ENCODE measurements at regions not wholly inside any gene's neighbourhood (a gene's known extent, or its start where the extent isn't known, plus 50 kb on each side); places are given as distances from the start of the nearest gene placed in this dataset.
"Not testable (repeated sequence)": the region's sequence is repeated elsewhere in the genome, so short reads cannot be mapped to it uniquely, and the experiment has no call there.

- Histone ChIP-seq H3K4me1 (ENCODE audit: low read depth, poor library complexity, severe bottlenecking) (no peaks in the 10 kb centered on the region), H3K27ac (no peak overlapping the region), H3K79me2 (ENCODE audit: insufficient read depth, low read depth) (no peaks in the 10 kb centered on the region), H3K4me2 (no peak overlapping the region), H3K36me3 (ENCODE audit: insufficient read depth) (no peaks in the 10 kb centered on the region), H3K27me3 (ENCODE audit: insufficient read depth, low read depth) (no peaks in the 10 kb centered on the region), H3K4me3 (IDR thresholded peaks at IDR 0.05; ENCODE audit: insufficient read depth, low read depth, low read length) (no peak overlapping the region), H3K9ac (no peak overlapping the region), H4K20me1 (ENCODE audit: insufficient read depth) (no peaks in the 10 kb centered on the region), H2AFZ (ENCODE audit: low read depth) (no peak overlapping the region)
- TF ChIP-seq, protein P1, sequence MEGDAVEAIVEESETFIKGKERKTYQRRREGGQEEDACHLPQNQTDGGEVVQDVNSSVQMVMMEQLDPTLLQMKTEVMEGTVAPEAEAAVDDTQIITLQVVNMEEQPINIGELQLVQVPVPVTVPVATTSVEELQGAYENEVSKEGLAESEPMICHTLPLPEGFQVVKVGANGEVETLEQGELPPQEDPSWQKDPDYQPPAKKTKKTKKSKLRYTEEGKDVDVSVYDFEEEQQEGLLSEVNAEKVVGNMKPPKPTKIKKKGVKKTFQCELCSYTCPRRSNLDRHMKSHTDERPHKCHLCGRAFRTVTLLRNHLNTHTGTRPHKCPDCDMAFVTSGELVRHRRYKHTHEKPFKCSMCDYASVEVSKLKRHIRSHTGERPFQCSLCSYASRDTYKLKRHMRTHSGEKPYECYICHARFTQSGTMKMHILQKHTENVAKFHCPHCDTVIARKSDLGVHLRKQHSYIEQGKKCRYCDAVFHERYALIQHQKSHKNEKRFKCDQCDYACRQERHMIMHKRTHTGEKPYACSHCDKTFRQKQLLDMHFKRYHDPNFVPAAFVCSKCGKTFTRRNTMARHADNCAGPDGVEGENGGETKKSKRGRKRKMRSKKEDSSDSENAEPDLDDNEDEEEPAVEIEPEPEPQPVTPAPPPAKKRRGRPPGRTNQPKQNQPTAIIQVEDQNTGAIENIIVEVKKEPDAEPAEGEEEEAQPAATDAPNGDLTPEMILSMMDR (conservative IDR thresholded peaks at IDR 0.05; ENCODE audit: low read depth, low read length) = no peak
Observed at GRCh38 chr1:173257805-173258204, 50.7 kb upstream of the TNFSF4 start.

DNA sequence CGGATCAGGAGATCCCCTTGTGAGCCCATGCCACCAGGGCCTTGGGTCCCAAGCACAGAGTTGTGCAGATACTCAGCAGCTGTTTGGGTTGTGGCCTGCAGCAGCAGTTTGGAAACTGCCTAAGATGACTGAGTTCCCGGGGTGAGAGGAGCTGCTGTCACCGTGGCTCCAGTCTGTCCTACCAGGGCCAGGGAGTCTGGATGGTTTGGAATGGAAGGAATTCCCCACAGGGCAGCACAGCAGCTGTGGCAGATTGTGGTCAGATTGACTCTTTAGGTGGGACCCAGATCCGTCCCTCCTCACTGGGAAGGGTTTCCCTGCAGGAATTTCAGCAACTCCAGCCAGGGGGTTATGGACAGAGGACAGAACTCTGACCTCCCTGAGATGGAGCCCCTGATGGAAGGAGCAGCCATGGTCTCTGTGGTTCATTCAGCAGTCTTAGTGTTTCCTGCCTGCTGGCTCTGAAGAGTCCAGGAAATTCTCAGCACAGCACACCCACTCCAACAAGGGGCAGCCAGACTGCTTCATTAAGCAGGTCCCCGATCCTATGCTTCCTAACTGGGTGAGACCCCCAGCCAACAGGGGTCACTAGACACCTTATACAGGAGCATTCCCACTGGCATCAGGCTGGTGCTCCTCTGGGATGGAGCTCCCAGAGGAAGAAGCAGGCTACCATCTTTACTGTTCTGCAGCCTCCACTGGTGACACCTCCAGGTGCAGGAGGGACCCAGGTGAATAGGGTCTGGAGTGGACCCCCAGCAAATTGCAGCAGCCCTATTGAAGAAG, 51.5 kb upstream of the TNFSF4 start:
- no peak overlapping the region for H3K9ac ChIP-seq
- no peaks in the 10 kb centered on the region for H3K4me1 ChIP-seq (ENCODE audit: low read depth, poor library complexity, severe bottlenecking)
- no peaks in the 10 kb centered on the region for H3K36me3 ChIP-seq (ENCODE audit: insufficient read depth)
- TF ChIP-seq, protein P1 (conservative IDR thresholded peaks at IDR 0.05; ENCODE audit: low read depth, low read length) = no peak
- no peaks in the 10 kb centered on the region for H3K27me3 ChIP-seq (ENCODE audit: insufficient read depth, low read depth)
- H3K27ac ChIP-seq = no peak overlapping the region
- no peak overlapping the region for H2AFZ ChIP-seq (ENCODE audit: low read depth)
- H3K4me3 ChIP-seq (IDR thresholded peaks at IDR 0.05; ENCODE audit: insufficient read depth, low read depth, low read length) = no peak overlapping the region
- no peak overlapping the region for H3K4me2 ChIP-seq
- no peaks in the 10 kb centered on the region for H4K20me1 ChIP-seq (ENCODE audit: insufficient read depth)
- H3K79me2 ChIP-seq (ENCODE audit: insufficient read depth, low read depth) = no peaks in the 10 kb centered on the region

- not testable (repeated sequence) for H3K27ac ChIP-seq; H3K4me3 ChIP-seq (IDR thresholded peaks at IDR 0.05; ENCODE audit: insufficient read depth, low read depth, low read length); H3K36me3 ChIP-seq (ENCODE audit: insufficient read depth); H3K27me3 ChIP-seq (ENCODE audit: insufficient read depth, low read depth); H3K4me1 ChIP-seq (ENCODE audit: low read depth, poor library complexity, severe bottlenecking); H2AFZ ChIP-seq (ENCODE audit: low read depth); H4K20me1 ChIP-seq (ENCODE audit: insufficient read depth); H3K9ac ChIP-seq; H3K79me2 ChIP-seq (ENCODE audit: insufficient read depth, low read depth); H3K4me2 ChIP-seq
Observed at GRCh38 chr1:173260329-173260728, 53.2 kb upstream of the TNFSF4 start.

DNA sequence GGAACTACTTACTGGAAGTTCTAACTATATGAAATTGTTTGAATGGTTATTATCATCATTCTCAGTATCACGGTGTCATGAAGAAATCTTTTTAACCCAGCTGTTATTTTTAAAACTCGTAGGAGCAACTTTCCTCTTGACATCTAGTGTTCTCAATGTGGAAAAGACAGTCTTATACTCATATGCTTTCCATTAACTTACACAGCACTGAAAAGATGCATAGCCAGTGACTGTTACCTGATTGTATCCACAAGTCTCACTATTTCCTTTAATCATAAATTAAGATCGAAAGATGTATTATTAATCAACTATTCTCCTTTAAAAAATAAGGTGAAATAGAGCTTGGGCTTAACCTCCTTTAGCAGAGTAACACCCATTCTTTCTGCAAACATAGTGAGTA, 59.7 kb upstream of the TNFSF4 start:
- no peaks in the 10 kb centered on the region for H3K79me2 ChIP-seq (ENCODE audit: insufficient read depth, low read depth)
- H3K4me1 ChIP-seq (ENCODE audit: low read depth, poor library complexity, severe bottlenecking) = no peaks in the 10 kb centered on the region
- H4K20me1 ChIP-seq (ENCODE audit: insufficient read depth) = no peaks in the 10 kb centered on the region
- H3K9ac ChIP-seq = no peak overlapping the region
- no peaks in the 10 kb centered on the region for H3K27me3 ChIP-seq (ENCODE audit: insufficient read depth, low read depth)
- H3K36me3 ChIP-seq (ENCODE audit: insufficient read depth) = no peaks in the 10 kb centered on the region
- no peak overlapping the region for H3K4me2 ChIP-seq
- no peak overlapping the region for H3K4me3 ChIP-seq (IDR thresholded peaks at IDR 0.05; ENCODE audit: insufficient read depth, low read depth, low read length)
- H3K27ac ChIP-seq = no peak overlapping the region
- TF ChIP-seq, protein P1 (conservative IDR thresholded peaks at IDR 0.05; ENCODE audit: low read depth, low read length) = no peak
- no peak overlapping the region for H2AFZ ChIP-seq (ENCODE audit: low read depth)

DNA sequence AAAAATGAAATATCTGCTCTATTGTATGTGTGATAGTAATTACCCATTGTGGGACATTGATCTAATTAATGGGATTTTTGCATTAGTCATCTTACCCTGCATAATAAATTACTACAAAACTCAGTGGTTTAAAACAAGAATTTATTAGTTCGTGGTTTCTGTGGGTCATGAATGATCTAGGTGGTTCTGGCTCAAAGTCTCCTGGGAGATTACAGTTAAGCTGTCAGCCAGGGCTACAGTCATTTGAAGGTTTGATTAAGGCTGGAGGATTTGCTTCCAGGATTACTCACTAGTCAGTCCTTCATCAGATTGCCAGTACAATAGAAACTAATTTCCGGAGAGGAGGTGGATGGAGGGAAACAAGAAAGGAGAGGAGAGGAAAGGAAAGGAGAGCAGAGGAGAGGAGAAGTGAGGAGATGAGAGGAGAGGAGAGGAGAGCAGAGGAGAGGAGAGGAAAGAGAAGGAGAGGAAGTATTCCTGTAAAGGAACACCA, 60.4 kb upstream of the TNFSF4 start:
- Histone ChIP-seq H3K9ac (no peak overlapping the region), H3K4me2 (no peak overlapping the region), H3K27ac (no peak overlapping the region), H2AFZ (ENCODE audit: low read depth) (no peak overlapping the region), H3K4me1 (ENCODE audit: low read depth, poor library complexity, severe bottlenecking) (no peaks in the 10 kb centered on the region), H3K79me2 (ENCODE audit: insufficient read depth, low read depth) (no peaks in the 10 kb centered on the region), H3K27me3 (ENCODE audit: insufficient read depth, low read depth) (no peaks in the 10 kb centered on the region), H4K20me1 (ENCODE audit: insufficient read depth) (no peaks in the 10 kb centered on the region), H3K4me3 (IDR thresholded peaks at IDR 0.05; ENCODE audit: insufficient read depth, low read depth, low read length) (no peak overlapping the region), H3K36me3 (ENCODE audit: insufficient read depth) (no peaks in the 10 kb centered on the region)
- TF ChIP-seq, protein P1 (conservative IDR thresholded peaks at IDR 0.05; ENCODE audit: low read depth, low read length) = no peak
